ENCODE measurements at regions not wholly inside any gene's neighbourhood (a gene's known extent, or its start where the extent isn't known, plus 50 kb on each side); places are given as distances from the start of the nearest gene placed in this dataset.
A peak's percentile ranks its signal among the peaks of the same experiment; 100 is the strongest.

GRCh38 chr21:15526798-15527197, 203.0 kb upstream of the USP25 start:
- no peak for DNase-seq (ENCODE audit: low spot score)

GRCh38 chr21:15528346-15528745, 201.4 kb upstream of the USP25 start:
- DNase-seq (ENCODE audit: low spot score) = no peak

- no peak for DNase-seq (ENCODE audit: low spot score)
These were observed 197.8 kb upstream of the USP25 start for GRCh38 chr21:15531986-15532385.

- no peak for DNase-seq (ENCODE audit: low spot score)
These were observed 196.2 kb upstream of the USP25 start for GRCh38 chr21:15533618-15534017.

- peak; percentile 14 for DNase-seq (ENCODE audit: low spot score)
These were observed 195.3 kb upstream of the USP25 start for GRCh38 chr21:15534450-15534886.

- no peak for DNase-seq (ENCODE audit: low spot score)
These were observed 190.4 kb upstream of the USP25 start for GRCh38 chr21:15539376-15539775.

GRCh38 chr21:15543473-15543872, 186.3 kb upstream of the USP25 start:
- DNase-seq (ENCODE audit: low spot score) = no peak

- no peak for DNase-seq (ENCODE audit: low spot score)
These were observed 180.1 kb upstream of the USP25 start for GRCh38 chr21:15549671-15550070.

GRCh38 chr21:15552914-15553494, 176.8 kb upstream of the USP25 start:
- DNase-seq (ENCODE audit: low spot score) = peak; percentile 38

- DNase-seq (ENCODE audit: low spot score) = no peak
These were observed 171.9 kb upstream of the USP25 start for GRCh38 chr21:15557925-15558324.

GRCh38 chr21:15558884-15559283, 170.9 kb upstream of the USP25 start:
- DNase-seq (ENCODE audit: low spot score) = no peak

- no peak for DNase-seq (ENCODE audit: low spot score)
These were observed 170.1 kb upstream of the USP25 start for GRCh38 chr21:15559660-15560059.

- DNase-seq (ENCODE audit: low spot score) = no peak
These were observed 169.3 kb upstream of the USP25 start for GRCh38 chr21:15560383-15561056.

- DNase-seq (ENCODE audit: low spot score) = no peak
These were observed 167.0 kb upstream of the USP25 start for GRCh38 chr21:15562748-15563147.

GRCh38 chr21:15564907-15565306, 164.9 kb upstream of the USP25 start:
- DNase-seq (ENCODE audit: low spot score) = no peak

- DNase-seq (ENCODE audit: low spot score) = no peak
These were observed 163.1 kb upstream of the USP25 start for GRCh38 chr21:15566703-15567102.

GRCh38 chr21:15567191-15567590, 162.6 kb upstream of the USP25 start:
- DNase-seq (ENCODE audit: low spot score) = no peak

- DNase-seq (ENCODE audit: low spot score) = no peak
These were observed 161.3 kb upstream of the USP25 start for GRCh38 chr21:15568516-15568915.

- DNase-seq (ENCODE audit: low spot score) = no peak
These were observed 142.9 kb upstream of the USP25 start for GRCh38 chr21:15586752-15587427.

- DNase-seq (ENCODE audit: low spot score) = peak; percentile 68
These were observed 137.4 kb upstream of the USP25 start for GRCh38 chr21:15592271-15592860.

- no peak for DNase-seq (ENCODE audit: low spot score)
These were observed 136.8 kb upstream of the USP25 start for GRCh38 chr21:15592957-15593356.

GRCh38 chr21:15601390-15601789, 128.4 kb upstream of the USP25 start:
- DNase-seq (ENCODE audit: low spot score) = no peak

GRCh38 chr21:15604413-15604812, 125.4 kb upstream of the USP25 start:
- DNase-seq (ENCODE audit: low spot score) = no peak

Data from pons (tissue), 1 donor.